ENCODE measurements at regions not wholly inside any gene's neighbourhood (a gene's known extent, or its start where the extent isn't known, plus 50 kb on each side); places are given as distances from the start of the nearest gene placed in this dataset.

DNA sequence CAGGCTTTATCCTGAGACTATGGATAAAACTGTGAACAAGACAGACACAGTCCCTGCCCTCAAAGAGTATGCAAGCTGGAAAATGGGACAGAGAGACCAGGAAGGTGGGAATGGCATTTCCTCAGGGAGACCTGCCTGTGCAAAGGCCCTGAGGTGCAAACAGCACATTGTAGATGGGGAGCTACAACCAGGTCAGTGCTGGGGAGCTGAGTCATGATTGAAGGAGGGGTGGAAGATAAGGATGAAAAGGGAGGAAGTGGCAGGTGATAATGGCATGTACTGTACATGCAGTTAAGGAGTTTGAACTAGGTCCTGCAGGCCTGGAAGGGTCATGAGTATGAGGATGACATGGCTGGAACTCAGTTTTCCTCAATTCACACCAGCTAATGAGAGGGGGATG lies 75.5 kb upstream of the BOD1 start (continued):
- TF ChIP-seq ZNF766 (CRISPR knock-in tag; conservative IDR thresholded peaks at IDR 0.05) (no peak), SREBF2 (CRISPR knock-in tag; IDR thresholded peaks at IDR 0.05) (no peak), ZNF217 (CRISPR knock-in tag; IDR thresholded peaks at IDR 0.05) (no peak), STAG1 (CRISPR knock-in tag; IDR thresholded peaks at IDR 0.05; ENCODE audit: borderline replicate concordance) (no peak), ZNF41 (CRISPR knock-in tag; conservative IDR thresholded peaks at IDR 0.05) (no peak), SMARCB1 (IDR thresholded peaks at IDR 0.05; ENCODE audit: insufficient read length, low read depth) (no peak), ZNF696 (CRISPR knock-in tag; conservative IDR thresholded peaks at IDR 0.05) (no peak), MCM3 (IDR thresholded peaks at IDR 0.05) (no peak), TAF1 (IDR thresholded peaks at IDR 0.05; ENCODE audit: control insufficient read depth, extremely low read depth, insufficient read depth, low read length, severe bottlenecking) (no peak), TEAD1 (CRISPR knock-in tag; IDR thresholded peaks at IDR 0.05) (no peak), CBX1 (IDR thresholded peaks at IDR 0.05; ENCODE audit: low read depth) (peak; percentile 94; the same call in 1 of the 2 replicates), XRCC5 (IDR thresholded peaks at IDR 0.05; ENCODE audit: low read depth, low read length) (no peak), ZNF699 (CRISPR knock-in tag; IDR thresholded peaks at IDR 0.05; ENCODE audit: insufficient replicate concordance) (no peak), ZC3H8 (IDR thresholded peaks at IDR 0.05) (no peak), POLR2A (conservative IDR thresholded peaks at IDR 0.05) (no peak), NEUROD1 (IDR thresholded peaks at IDR 0.05; ENCODE audit: borderline replicate concordance, low read depth, low read length, partially characterized antibody) (no peak)
- TF ChIP-seq, protein P1, sequence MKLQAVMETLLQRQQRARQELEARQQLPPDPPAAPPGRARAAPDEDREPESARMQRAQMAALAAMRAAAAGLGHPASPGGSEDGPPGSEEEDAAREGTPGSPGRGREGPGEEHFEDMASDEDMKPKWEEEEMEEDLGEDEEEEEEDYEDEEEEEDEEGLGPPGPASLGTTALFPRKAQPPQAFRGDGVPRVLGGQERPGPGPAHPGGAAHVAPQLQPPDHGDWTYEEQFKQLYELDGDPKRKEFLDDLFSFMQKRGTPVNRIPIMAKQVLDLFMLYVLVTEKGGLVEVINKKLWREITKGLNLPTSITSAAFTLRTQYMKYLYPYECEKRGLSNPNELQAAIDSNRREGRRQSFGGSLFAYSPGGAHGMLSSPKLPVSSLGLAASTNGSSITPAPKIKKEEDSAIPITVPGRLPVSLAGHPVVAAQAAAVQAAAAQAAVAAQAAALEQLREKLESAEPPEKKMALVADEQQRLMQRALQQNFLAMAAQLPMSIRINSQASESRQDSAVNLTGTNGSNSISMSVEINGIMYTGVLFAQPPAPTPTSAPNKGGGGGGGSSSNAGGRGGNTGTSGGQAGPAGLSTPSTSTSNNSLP (IDR thresholded peaks at IDR 0.05; ENCODE audit: borderline replicate concordance, low read depth, low read length), result no peak
- TF ChIP-seq, protein P2, sequence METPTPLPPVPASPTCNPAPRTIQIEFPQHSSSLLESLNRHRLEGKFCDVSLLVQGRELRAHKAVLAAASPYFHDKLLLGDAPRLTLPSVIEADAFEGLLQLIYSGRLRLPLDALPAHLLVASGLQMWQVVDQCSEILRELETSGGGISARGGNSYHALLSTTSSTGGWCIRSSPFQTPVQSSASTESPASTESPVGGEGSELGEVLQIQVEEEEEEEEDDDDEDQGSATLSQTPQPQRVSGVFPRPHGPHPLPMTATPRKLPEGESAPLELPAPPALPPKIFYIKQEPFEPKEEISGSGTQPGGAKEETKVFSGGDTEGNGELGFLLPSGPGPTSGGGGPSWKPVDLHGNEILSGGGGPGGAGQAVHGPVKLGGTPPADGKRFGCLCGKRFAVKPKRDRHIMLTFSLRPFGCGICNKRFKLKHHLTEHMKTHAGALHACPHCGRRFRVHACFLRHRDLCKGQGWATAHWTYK (CRISPR knock-in tag; IDR thresholded peaks at IDR 0.05), result no peak
- TF ChIP-seq, protein P3, sequence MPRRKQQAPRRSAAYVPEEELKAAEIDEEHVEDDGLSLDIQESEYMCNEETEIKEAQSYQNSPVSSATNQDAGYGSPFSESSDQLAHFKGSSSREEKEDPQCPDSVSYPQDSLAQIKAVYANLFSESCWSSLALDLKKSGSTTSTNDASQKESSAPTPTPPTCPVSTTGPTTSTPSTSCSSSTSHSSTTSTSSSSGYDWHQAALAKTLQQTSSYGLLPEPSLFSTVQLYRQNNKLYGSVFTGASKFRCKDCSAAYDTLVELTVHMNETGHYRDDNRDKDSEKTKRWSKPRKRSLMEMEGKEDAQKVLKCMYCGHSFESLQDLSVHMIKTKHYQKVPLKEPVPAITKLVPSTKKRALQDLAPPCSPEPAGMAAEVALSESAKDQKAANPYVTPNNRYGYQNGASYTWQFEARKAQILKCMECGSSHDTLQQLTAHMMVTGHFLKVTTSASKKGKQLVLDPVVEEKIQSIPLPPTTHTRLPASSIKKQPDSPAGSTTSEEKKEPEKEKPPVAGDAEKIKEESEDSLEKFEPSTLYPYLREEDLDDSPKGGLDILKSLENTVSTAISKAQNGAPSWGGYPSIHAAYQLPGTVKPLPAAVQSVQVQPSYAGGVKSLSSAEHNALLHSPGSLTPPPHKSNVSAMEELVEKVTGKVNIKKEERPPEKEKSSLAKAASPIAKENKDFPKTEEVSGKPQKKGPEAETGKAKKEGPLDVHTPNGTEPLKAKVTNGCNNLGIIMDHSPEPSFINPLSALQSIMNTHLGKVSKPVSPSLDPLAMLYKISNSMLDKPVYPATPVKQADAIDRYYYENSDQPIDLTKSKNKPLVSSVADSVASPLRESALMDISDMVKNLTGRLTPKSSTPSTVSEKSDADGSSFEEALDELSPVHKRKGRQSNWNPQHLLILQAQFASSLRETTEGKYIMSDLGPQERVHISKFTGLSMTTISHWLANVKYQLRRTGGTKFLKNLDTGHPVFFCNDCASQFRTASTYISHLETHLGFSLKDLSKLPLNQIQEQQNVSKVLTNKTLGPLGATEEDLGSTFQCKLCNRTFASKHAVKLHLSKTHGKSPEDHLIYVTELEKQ (CRISPR knock-in tag; IDR thresholded peaks at IDR 0.05), result no peak
- TF ChIP-seq, protein P4, sequence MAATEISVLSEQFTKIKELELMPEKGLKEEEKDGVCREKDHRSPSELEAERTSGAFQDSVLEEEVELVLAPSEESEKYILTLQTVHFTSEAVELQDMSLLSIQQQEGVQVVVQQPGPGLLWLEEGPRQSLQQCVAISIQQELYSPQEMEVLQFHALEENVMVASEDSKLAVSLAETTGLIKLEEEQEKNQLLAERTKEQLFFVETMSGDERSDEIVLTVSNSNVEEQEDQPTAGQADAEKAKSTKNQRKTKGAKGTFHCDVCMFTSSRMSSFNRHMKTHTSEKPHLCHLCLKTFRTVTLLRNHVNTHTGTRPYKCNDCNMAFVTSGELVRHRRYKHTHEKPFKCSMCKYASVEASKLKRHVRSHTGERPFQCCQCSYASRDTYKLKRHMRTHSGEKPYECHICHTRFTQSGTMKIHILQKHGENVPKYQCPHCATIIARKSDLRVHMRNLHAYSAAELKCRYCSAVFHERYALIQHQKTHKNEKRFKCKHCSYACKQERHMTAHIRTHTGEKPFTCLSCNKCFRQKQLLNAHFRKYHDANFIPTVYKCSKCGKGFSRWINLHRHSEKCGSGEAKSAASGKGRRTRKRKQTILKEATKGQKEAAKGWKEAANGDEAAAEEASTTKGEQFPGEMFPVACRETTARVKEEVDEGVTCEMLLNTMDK (IDR thresholded peaks at IDR 0.05; ENCODE audit: borderline replicate concordance, insufficient read depth, low read depth, low read length, poor library complexity, severe bottlenecking), result no peak

All from K562 (cell line).